Keratinocyte (primary cell): ENCODE measurements at regions not wholly inside any gene's neighbourhood (a gene's known extent, or its start where the extent isn't known, plus 50 kb on each side); places are given as distances from the start of the nearest gene placed in this dataset.

Experiments used
- DNase-seq: peaks from one replicate; pipeline ENCODE4 v3.0.0-alpha.2; 2011; ENCODE audit warnings: low read depth, missing footprints, low spot score
- FAIRE-seq: peaks from 2 replicates; lab custom pipeline; 2011; peaks lifted over from hg19 to GRCh38; lab: Jason Lieb, UNC
- H2AFZ ChIP-seq: 2 replicates; pipeline ENCODE4 v1.6.0; 2012; ENCODE audit warnings: low read length, control low read depth, inconsistent platforms; ENCODE audit not compliant: control insufficient read depth
- H3K27ac ChIP-seq: 2 replicates; pipeline ENCODE4 v1.5.1; 2011; ENCODE audit warnings: low read length; ENCODE audit not compliant: control insufficient read depth, insufficient read depth
- H3K27me3 ChIP-seq: 3 replicates; pipeline ENCODE4 v1.6.0; 2011; ENCODE audit warnings: low read length; ENCODE audit not compliant: control insufficient read depth, insufficient read depth; ENCODE audit errors: extremely low read depth
- H3K36me3 ChIP-seq, 2 experiments: 2 replicates in 1 of 2; 3 replicates in 1 of 2; pipeline ENCODE4 v1.5.1; 2011; ENCODE audit warnings: low read length in 2 of 2, mild to moderate bottlenecking in 1 of 2; ENCODE audit not compliant: control insufficient read depth in 2 of 2, insufficient read depth in 2 of 2; ENCODE audit errors: extremely low read depth in 1 of 2
- H3K4me1 ChIP-seq: 3 replicates; pipeline ENCODE4 v1.5.1; 2011; ENCODE audit warnings: low read length; ENCODE audit not compliant: control insufficient read depth, insufficient read depth; ENCODE audit errors: extremely low read depth
- H3K4me2 ChIP-seq: 3 replicates; pipeline ENCODE4 v1.6.0; 2011; ENCODE audit warnings: low read depth, low read length; ENCODE audit not compliant: control insufficient read depth, insufficient read depth; ENCODE audit errors: extremely low read depth
- H3K4me3 ChIP-seq, 3 experiments: fragments of 200-600 bp in 1 of 3; sonication (generic) in 1 of 3; 2 replicates in 2 of 3; 3 replicates in 1 of 3; pipeline ENCODE4 v1.5.1; 2011 to 2016; ENCODE audit warnings: low read length in 3 of 3, mild to moderate bottlenecking in 3 of 3, control low read depth in 2 of 3, inconsistent platforms in 1 of 3, low read depth in 1 of 3, mixed read lengths in 1 of 3, mixed run types in 1 of 3, moderate library complexity in 1 of 3; ENCODE audit not compliant: control insufficient read depth in 2 of 3, insufficient read depth in 2 of 3; ENCODE audit errors: extremely low read depth in 1 of 3
- H3K79me2 ChIP-seq: 2 replicates; pipeline ENCODE4 v1.6.0; 2012; ENCODE audit warnings: low read length; ENCODE audit not compliant: control insufficient read depth, insufficient read depth
- H3K9ac ChIP-seq: 3 replicates; pipeline ENCODE4 v1.6.0; 2011; ENCODE audit warnings: low read length; ENCODE audit not compliant: control insufficient read depth, insufficient read depth; ENCODE audit errors: extremely low read depth
- H3K9me1 ChIP-seq: 3 replicates; pipeline ENCODE4 v1.6.0; 2011; ENCODE audit warnings: low read length; ENCODE audit not compliant: control insufficient read depth, insufficient read depth; ENCODE audit errors: extremely low read depth
- H3K9me3 ChIP-seq: 2 replicates; pipeline ENCODE4 v1.5.1; 2012; ENCODE audit warnings: low read depth, low read length; ENCODE audit not compliant: control insufficient read depth
- H4K20me1 ChIP-seq: 3 replicates; pipeline ENCODE4 v1.6.0; 2011; ENCODE audit warnings: low read length; ENCODE audit not compliant: control insufficient read depth, insufficient read depth; ENCODE audit errors: extremely low read depth
- EZH2 ChIP-seq: IDR thresholded peaks from one replicate; pipeline ENCODE4 v1.6.1; 2012; ENCODE audit warnings: inconsistent platforms, mild to moderate bottlenecking, low read length, moderate library complexity
- dilution Hi-C: fragments of 300-500 bp; cut with MboI; formaldehyde crosslinking; loops from one replicate; pipeline ENCODE4 v1.7.0; 2020; ENCODE audit warnings: low sequenced_read_pairs; ENCODE audit not compliant: extremely low pct_ligation_motif_present
- TF ChIP-seq, protein P1 (sequence below), 3 experiments: IDR thresholded peaks in 1 of 3; conservative IDR thresholded peaks in 1 of 3; optimal IDR thresholded peaks in 1 of 3; 2 replicates in 2 of 3; 3 replicates in 1 of 3; pipeline versions ENCODE3 to v1.5.1; 2011; ENCODE audit warnings: low read length in 3 of 3, mild to moderate bottlenecking in 3 of 3, moderate library complexity in 2 of 3, control low read depth in 1 of 3, inconsistent platforms in 1 of 3; ENCODE audit not compliant: insufficient read depth in 2 of 3; ENCODE audit errors: extremely low read depth in 1 of 3

DNA sequence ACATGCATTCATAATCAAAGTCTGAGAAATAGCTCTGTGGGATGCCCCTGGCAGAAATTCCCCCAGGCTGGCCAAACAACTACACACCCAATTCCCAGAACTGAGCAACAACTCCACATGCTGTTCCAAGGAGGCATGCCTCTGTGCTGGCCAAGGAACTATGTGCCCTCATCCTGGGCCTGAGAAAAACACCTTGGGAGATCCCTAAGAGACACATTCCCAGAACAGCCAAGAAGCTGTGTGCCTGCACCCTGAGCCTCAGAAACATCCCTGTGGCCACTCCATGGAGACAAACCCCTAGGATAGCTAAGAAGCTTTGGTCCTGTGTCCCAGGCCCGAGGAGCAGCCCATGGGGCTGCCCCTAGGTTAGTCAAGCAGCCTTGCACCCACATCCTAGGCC lies 92.3 kb upstream of the MME start:
- no peaks in the 10 kb centered on the region for H3K4me1 ChIP-seq
- no peak overlapping the region for H3K4me3 ChIP-seq
- no peak overlapping the region for H3K4me2 ChIP-seq
- FAIRE-seq (no peak), DNase-seq (no peak)
- no peak for TF ChIP-seq EZH2
- TF ChIP-seq, protein P1, sequence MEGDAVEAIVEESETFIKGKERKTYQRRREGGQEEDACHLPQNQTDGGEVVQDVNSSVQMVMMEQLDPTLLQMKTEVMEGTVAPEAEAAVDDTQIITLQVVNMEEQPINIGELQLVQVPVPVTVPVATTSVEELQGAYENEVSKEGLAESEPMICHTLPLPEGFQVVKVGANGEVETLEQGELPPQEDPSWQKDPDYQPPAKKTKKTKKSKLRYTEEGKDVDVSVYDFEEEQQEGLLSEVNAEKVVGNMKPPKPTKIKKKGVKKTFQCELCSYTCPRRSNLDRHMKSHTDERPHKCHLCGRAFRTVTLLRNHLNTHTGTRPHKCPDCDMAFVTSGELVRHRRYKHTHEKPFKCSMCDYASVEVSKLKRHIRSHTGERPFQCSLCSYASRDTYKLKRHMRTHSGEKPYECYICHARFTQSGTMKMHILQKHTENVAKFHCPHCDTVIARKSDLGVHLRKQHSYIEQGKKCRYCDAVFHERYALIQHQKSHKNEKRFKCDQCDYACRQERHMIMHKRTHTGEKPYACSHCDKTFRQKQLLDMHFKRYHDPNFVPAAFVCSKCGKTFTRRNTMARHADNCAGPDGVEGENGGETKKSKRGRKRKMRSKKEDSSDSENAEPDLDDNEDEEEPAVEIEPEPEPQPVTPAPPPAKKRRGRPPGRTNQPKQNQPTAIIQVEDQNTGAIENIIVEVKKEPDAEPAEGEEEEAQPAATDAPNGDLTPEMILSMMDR (optimal IDR thresholded peaks at IDR 0.05 in 1 of 3, IDR thresholded peaks at IDR 0.05 in 1 of 3, conservative IDR thresholded peaks at IDR 0.05 in 1 of 3; ENCODE audit: extremely low read depth in 1 of 3, insufficient read depth in 2 of 3, low read length in 3 of 3): no peak
- dilution Hi-C loops: no loop called here
- no peaks in the 10 kb centered on the region for H3K9me1 ChIP-seq
- no peaks in the 10 kb centered on the region for H3K79me2 ChIP-seq
- no peaks in the 10 kb centered on the region for H3K9me3 ChIP-seq
- H3K36me3 ChIP-seq: no peaks in the 10 kb centered on the region
- no peak overlapping the region for H3K9ac ChIP-seq
- no peak overlapping the region for H2AFZ ChIP-seq
- no peaks in the 10 kb centered on the region for H3K27me3 ChIP-seq
- no peaks in the 10 kb centered on the region for H4K20me1 ChIP-seq
- H3K27ac ChIP-seq: no peak overlapping the region

- no peak for FAIRE-seq
- no peak overlapping the region for H3K4me3 ChIP-seq
- dilution Hi-C loops: no loop called here
- H3K79me2 ChIP-seq: no peaks in the 10 kb centered on the region
- no peaks in the 10 kb centered on the region for H4K20me1 ChIP-seq
- no peaks in the 10 kb centered on the region for H3K27me3 ChIP-seq
- H3K27ac ChIP-seq: no peak overlapping the region
- no peak overlapping the region for H2AFZ ChIP-seq
- no peaks in the 10 kb centered on the region for H3K4me1 ChIP-seq
- no peak for DNase-seq
- H3K36me3 ChIP-seq: no peaks in the 10 kb centered on the region
- H3K9me1 ChIP-seq: no peaks in the 10 kb centered on the region
- H3K4me2 ChIP-seq: no peak overlapping the region
- no peaks in the 10 kb centered on the region for H3K9me3 ChIP-seq
- no peak overlapping the region for H3K9ac ChIP-seq
- TF ChIP-seq EZH2: no peak
- TF ChIP-seq, protein P1 (optimal IDR thresholded peaks at IDR 0.05 in 1 of 3, IDR thresholded peaks at IDR 0.05 in 1 of 3, conservative IDR thresholded peaks at IDR 0.05 in 1 of 3; ENCODE audit: extremely low read depth in 1 of 3, insufficient read depth in 2 of 3, low read length in 3 of 3): no peak
Observed at GRCh38 chr3:154981664-154982063, 98.5 kb upstream of the MME start.
